Neutrophil (primary cell): ENCODE measurements at regions not wholly inside any gene's neighbourhood (a gene's known extent, or its start where the extent isn't known, plus 50 kb on each side); places are given as distances from the start of the nearest gene placed in this dataset.

Source experiments
- H3K27ac ChIP-seq: fragments of 200-600 bp; sonication (generic); 2 replicates; pipeline ENCODE4 v1.5.1; 2016; ENCODE audit warnings: mild to moderate bottlenecking, moderate library complexity
- H3K27me3 ChIP-seq: fragments of 200-600 bp; sonication (generic); 2 replicates; pipeline ENCODE4 v1.6.0; 2016; ENCODE audit warnings: mild to moderate bottlenecking
- H3K36me3 ChIP-seq: fragments of 200-600 bp; sonication (generic); 2 replicates; pipeline ENCODE4 v1.5.1; 2017
- H3K4me1 ChIP-seq, 2 experiments: fragments of 200-600 bp in 1 of 2; sonication (generic) in 1 of 2; 1 replicate in 1 of 2; 2 replicates in 1 of 2; pipeline versions ENCODE4 v1.5.1 to v1.6.1; 2013 to 2016; ENCODE audit warnings: low read depth in 1 of 2, low read length in 1 of 2, mild to moderate bottlenecking in 1 of 2, moderate library complexity in 1 of 2; ENCODE audit not compliant: control insufficient read depth in 1 of 2, insufficient read depth in 1 of 2
- H3K4me3 ChIP-seq, 2 experiments: fragments of 200-600 bp in 1 of 2; sonication (generic) in 1 of 2; 1 replicate in 1 of 2; 2 replicates in 1 of 2; pipeline ENCODE4 v1.5.1; 2013 to 2016; ENCODE audit warnings: low read depth in 1 of 2, low read length in 1 of 2, mild to moderate bottlenecking in 1 of 2, moderate library complexity in 1 of 2
- H3K9me3 ChIP-seq: fragments of 200-600 bp; sonication (generic); 2 replicates; pipeline ENCODE4 v1.5.1; 2016
- TF ChIP-seq, protein P1 (sequence below): fragments of 200-600 bp; sonication (generic); IDR thresholded peaks from 2 replicates; pipeline ENCODE4 v1.5.1; 2016; ENCODE audit warnings: antibody characterized with exemption

DNA sequence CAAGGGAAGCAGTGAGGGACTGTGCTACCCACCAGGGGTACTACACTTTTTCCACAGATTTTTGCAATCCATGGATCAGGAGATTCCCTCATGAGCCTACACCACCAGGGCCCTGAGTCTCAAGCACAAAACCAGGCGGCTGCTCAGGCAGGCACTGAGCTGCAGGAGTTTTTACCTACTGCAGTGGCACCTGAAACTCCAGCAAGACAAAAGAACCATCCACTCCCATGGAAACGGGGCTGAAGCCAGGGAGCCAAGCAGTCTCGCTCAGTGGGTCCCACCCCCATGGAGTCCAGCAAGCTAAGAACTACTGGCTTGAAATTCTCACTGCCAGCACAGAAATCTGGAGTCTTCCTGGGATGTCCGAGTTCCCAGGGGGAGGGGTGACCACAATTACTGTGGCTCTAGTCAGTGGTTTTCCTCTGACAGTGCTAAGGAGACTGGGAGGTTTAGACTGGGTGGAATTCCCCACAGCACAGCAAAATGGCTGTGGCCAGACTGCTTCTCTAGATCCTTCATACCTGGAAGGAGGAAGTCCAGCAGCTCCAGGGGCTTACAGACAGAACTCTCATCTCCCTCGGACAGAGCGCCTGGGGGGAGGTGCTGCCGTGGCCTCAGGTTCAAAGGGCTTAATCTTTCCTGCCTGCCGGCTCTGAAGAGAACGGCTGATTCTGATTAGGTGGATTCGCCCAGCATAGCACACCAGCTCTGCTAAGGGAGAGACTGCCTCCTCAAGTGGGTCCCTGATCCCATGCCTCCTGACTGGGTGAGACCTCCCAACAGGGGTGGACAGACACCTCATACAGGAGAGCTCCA lies 437.8 kb downstream of the LTN1 start:
- TF ChIP-seq, protein P1, sequence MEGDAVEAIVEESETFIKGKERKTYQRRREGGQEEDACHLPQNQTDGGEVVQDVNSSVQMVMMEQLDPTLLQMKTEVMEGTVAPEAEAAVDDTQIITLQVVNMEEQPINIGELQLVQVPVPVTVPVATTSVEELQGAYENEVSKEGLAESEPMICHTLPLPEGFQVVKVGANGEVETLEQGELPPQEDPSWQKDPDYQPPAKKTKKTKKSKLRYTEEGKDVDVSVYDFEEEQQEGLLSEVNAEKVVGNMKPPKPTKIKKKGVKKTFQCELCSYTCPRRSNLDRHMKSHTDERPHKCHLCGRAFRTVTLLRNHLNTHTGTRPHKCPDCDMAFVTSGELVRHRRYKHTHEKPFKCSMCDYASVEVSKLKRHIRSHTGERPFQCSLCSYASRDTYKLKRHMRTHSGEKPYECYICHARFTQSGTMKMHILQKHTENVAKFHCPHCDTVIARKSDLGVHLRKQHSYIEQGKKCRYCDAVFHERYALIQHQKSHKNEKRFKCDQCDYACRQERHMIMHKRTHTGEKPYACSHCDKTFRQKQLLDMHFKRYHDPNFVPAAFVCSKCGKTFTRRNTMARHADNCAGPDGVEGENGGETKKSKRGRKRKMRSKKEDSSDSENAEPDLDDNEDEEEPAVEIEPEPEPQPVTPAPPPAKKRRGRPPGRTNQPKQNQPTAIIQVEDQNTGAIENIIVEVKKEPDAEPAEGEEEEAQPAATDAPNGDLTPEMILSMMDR: no peak
- H3K4me3 ChIP-seq: no peak overlapping the region
- H3K9me3 ChIP-seq: no peaks in the 10 kb centered on the region
- H3K4me1 ChIP-seq: no peaks in the 10 kb centered on the region
- H3K27ac ChIP-seq: no peak overlapping the region
- no peaks in the 10 kb centered on the region for H3K27me3 ChIP-seq
- no peaks in the 10 kb centered on the region for H3K36me3 ChIP-seq

GRCh38 chr21:28550057-28550825 lies 442.4 kb downstream of the LTN1 start:
- no peaks in the 10 kb centered on the region for H3K27me3 ChIP-seq
- H3K27ac ChIP-seq: no peak overlapping the region
- H3K9me3 ChIP-seq: no peaks in the 10 kb centered on the region
- no peaks in the 10 kb centered on the region for H3K36me3 ChIP-seq
- TF ChIP-seq, protein P1: no peak
- H3K4me3 ChIP-seq: no peak overlapping the region
- no peaks in the 10 kb centered on the region for H3K4me1 ChIP-seq

- no peaks in the 10 kb centered on the region for H3K4me1 ChIP-seq
- H3K27me3 ChIP-seq: no peaks in the 10 kb centered on the region
- no peak overlapping the region for H3K4me3 ChIP-seq
- H3K27ac ChIP-seq: no peak overlapping the region
- TF ChIP-seq, protein P1: no peak
- no peaks in the 10 kb centered on the region for H3K9me3 ChIP-seq
- no peaks in the 10 kb centered on the region for H3K36me3 ChIP-seq
Measured at GRCh38 chr21:28548291-28548690, 444.4 kb downstream of the LTN1 start.

DNA sequence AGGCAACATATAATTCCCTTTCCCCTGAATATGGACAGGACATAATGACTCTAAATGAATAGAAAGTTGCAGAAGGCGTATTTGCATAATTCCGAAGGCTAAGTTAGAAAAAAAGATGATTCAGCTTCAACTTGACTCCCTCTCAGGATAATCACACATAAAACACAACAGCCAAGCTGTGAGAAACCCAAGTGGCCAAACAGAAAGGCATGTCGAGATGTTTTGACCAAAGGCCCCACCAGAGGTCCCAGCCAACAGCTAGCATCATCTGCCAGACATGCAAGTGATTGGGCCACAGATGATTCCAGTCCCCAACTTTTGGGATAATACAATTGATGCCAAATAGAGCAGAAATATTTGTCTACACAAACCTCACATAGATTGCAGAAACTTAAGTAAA lies 444.9 kb downstream of the LTN1 start:
- Histone ChIP-seq H3K36me3 (no peaks in the 10 kb centered on the region), H3K27me3 (no peaks in the 10 kb centered on the region), H3K4me1 (no peaks in the 10 kb centered on the region), H3K9me3 (no peaks in the 10 kb centered on the region), H3K27ac (no peak overlapping the region), H3K4me3 (no peak overlapping the region)
- TF ChIP-seq, protein P1: no peak

GRCh38 chr21:28543975-28544374 lies 448.7 kb downstream of the LTN1 start:
- no peaks in the 10 kb centered on the region for H3K36me3 ChIP-seq
- H3K27ac ChIP-seq: no peak overlapping the region
- H3K9me3 ChIP-seq: no peaks in the 10 kb centered on the region
- no peaks in the 10 kb centered on the region for H3K4me1 ChIP-seq
- H3K4me3 ChIP-seq: no peak overlapping the region
- TF ChIP-seq, protein P1: no peak
- no peaks in the 10 kb centered on the region for H3K27me3 ChIP-seq
